ENCODE measurements at regions not wholly inside any gene's neighbourhood (a gene's known extent, or its start where the extent isn't known, plus 50 kb on each side); places are given as distances from the start of the nearest gene placed in this dataset.

- Histone ChIP-seq H3K4me2 (replicated peaks; ENCODE audit: extremely low read depth, low read length, poor library complexity, severe bottlenecking) (no peak overlapping the region), H3K4me3 (replicated peaks in 1 of 3; ENCODE audit: low read depth in 2 of 3, low read length in 3 of 3) (no peak overlapping the region), H4K20me1 (ENCODE audit: insufficient read depth, low read length) (no peaks in the 10 kb centered on the region), H3K27me3 (ENCODE audit: control insufficient read depth in 2 of 2, insufficient read depth in 2 of 2, low read length in 2 of 2) (no peaks in the 10 kb centered on the region), H3K27ac (ENCODE audit: low read depth in 1 of 2, low read length in 2 of 2) (no peak overlapping the region), H3K9me3 (replicated peaks in 1 of 2; ENCODE audit: control insufficient read depth in 1 of 2, insufficient read depth in 1 of 2, low read length in 2 of 2) (peaks cover 5% of the 10 kb centered on the region in 2 donors), H3K4me1 (ENCODE audit: control insufficient read depth in 1 of 2, insufficient read depth in 2 of 2, low read length in 2 of 2) (no peaks in the 10 kb centered on the region), H3K36me3 (replicated peaks in 1 of 2; ENCODE audit: control insufficient read depth in 1 of 2, insufficient read depth in 2 of 2, low read length in 2 of 2) (no peaks in the 10 kb centered on the region), H2AFZ (ENCODE audit: insufficient read depth, low read depth, low read length, poor library complexity, severe bottlenecking) (no peak overlapping the region), H3K9ac (ENCODE audit: insufficient read depth, low read length, poor library complexity, severe bottlenecking) (no peak overlapping the region), H3K79me2 (ENCODE audit: insufficient read depth, low read length) (no peaks in the 10 kb centered on the region)
- Mint-ChIP-seq H3K36me3 (no peaks in the 10 kb centered on the region), H3K27ac (no peak overlapping the region), H3K4me1 (no peaks in the 10 kb centered on the region), H3K9me3 (peaks cover 2 to 14% (median 5%) of the 10 kb centered on the region in 7 donors), H3K27me3 (ENCODE audit: low read depth in 3 of 3) (no peaks in the 10 kb centered on the region), H3K4me3 (no peak overlapping the region)
- WGBS (ENCODE audit: insufficient coverage): no CpG with 5 or more reads among the region's 6 CpGs
- no peak for DNase-seq
- intact Hi-C loops (cut with micrococcal nuclease): no loop called here
- TF ChIP-seq CTCF (IDR thresholded peaks at IDR 0.05): no peak
Observed at GRCh38 chr1:78227705-78228635, 182.2 kb downstream of the GIPC2 start.

GRCh38 chr1:78229344-78229743, 183.6 kb downstream of the GIPC2 start:
- H3K27ac Mint-ChIP-seq: no peak overlapping the region
- no peaks in the 10 kb centered on the region for H3K4me1 Mint-ChIP-seq
- no peaks in the 10 kb centered on the region for H3K27me3 ChIP-seq (ENCODE audit: control insufficient read depth in 2 of 2, insufficient read depth in 2 of 2, low read length in 2 of 2)
- no peak overlapping the region for H3K4me2 ChIP-seq (replicated peaks; ENCODE audit: extremely low read depth, low read length, poor library complexity, severe bottlenecking)
- H3K79me2 ChIP-seq (ENCODE audit: insufficient read depth, low read length): no peaks in the 10 kb centered on the region
- H3K4me3 ChIP-seq (replicated peaks in 1 of 3; ENCODE audit: low read depth in 2 of 3, low read length in 3 of 3): no peak overlapping the region
- no peaks in the 10 kb centered on the region for H4K20me1 ChIP-seq (ENCODE audit: insufficient read depth, low read length)
- no peak overlapping the region for H3K27ac ChIP-seq (ENCODE audit: low read depth in 1 of 2, low read length in 2 of 2)
- no peak overlapping the region for H2AFZ ChIP-seq (ENCODE audit: insufficient read depth, low read depth, low read length, poor library complexity, severe bottlenecking)
- no peaks in the 10 kb centered on the region for H3K36me3 Mint-ChIP-seq
- TF ChIP-seq CTCF (IDR thresholded peaks at IDR 0.05): no peak
- no peaks in the 10 kb centered on the region for H3K27me3 Mint-ChIP-seq (ENCODE audit: low read depth in 3 of 3)
- peaks cover 5% of the 10 kb centered on the region in 2 donors for H3K9me3 ChIP-seq (replicated peaks in 1 of 2; ENCODE audit: control insufficient read depth in 1 of 2, insufficient read depth in 1 of 2, low read length in 2 of 2)
- H3K9ac ChIP-seq (ENCODE audit: insufficient read depth, low read length, poor library complexity, severe bottlenecking): no peak overlapping the region
- no peaks in the 10 kb centered on the region for H3K4me1 ChIP-seq (ENCODE audit: control insufficient read depth in 1 of 2, insufficient read depth in 2 of 2, low read length in 2 of 2)
- H3K4me3 Mint-ChIP-seq: no peak overlapping the region
- intact Hi-C loops (cut with micrococcal nuclease): no loop called here
- H3K9me3 Mint-ChIP-seq: peaks cover 2 to 14% (median 4%) of the 10 kb centered on the region in 7 donors
- no CpG with 5 or more reads among the region's 3 CpGs for WGBS (ENCODE audit: insufficient coverage)
- no peak for DNase-seq
- no peaks in the 10 kb centered on the region for H3K36me3 ChIP-seq (replicated peaks in 1 of 2; ENCODE audit: control insufficient read depth in 1 of 2, insufficient read depth in 2 of 2, low read length in 2 of 2)

All from CD14-positive monocyte (primary cell).